ENCODE measurements at regions not wholly inside any gene's neighbourhood (a gene's known extent, or its start where the extent isn't known, plus 50 kb on each side); places are given as distances from the start of the nearest gene placed in this dataset.
A peak's percentile ranks its signal among the peaks of the same experiment; 100 is the strongest.

- H3K27ac ChIP-seq: peak overlapping the region; percentile 61 to 84
- no peak for TF ChIP-seq CTCF (IDR thresholded peaks at IDR 0.05)
- DNase-seq (ENCODE audit: low spot score): no peak
- peak overlapping the region; percentile 14 for H3K4me3 ChIP-seq
Observed at GRCh38 chr6:81172056-81172740, 580.3 kb downstream of the TENT5A start.

GRCh38 chr6:81169166-81169565, 583.3 kb downstream of the TENT5A start:
- no peak for TF ChIP-seq CTCF (IDR thresholded peaks at IDR 0.05)
- no peak for DNase-seq (ENCODE audit: low spot score)
- H3K4me3 ChIP-seq: no peak overlapping the region
- no peak overlapping the region for H3K27ac ChIP-seq

GRCh38 chr6:81166770-81167169, 585.7 kb downstream of the TENT5A start:
- TF ChIP-seq CTCF (IDR thresholded peaks at IDR 0.05): no peak
- Histone ChIP-seq H3K4me3 (no peak overlapping the region), H3K27ac (no peak overlapping the region)
- no peak for DNase-seq (ENCODE audit: low spot score)

GRCh38 chr6:81158956-81159355, 593.5 kb downstream of the TENT5A start:
- no peak overlapping the region for H3K27ac ChIP-seq
- no peak overlapping the region for H3K4me3 ChIP-seq
- DNase-seq (ENCODE audit: low spot score): no peak
- TF ChIP-seq CTCF (IDR thresholded peaks at IDR 0.05): no peak

- H3K27ac ChIP-seq: no peak overlapping the region
- DNase-seq (ENCODE audit: low spot score): no peak
- TF ChIP-seq CTCF (IDR thresholded peaks at IDR 0.05): no peak
- H3K4me3 ChIP-seq: no peak overlapping the region
Observed at GRCh38 chr6:81148751-81149150, 603.7 kb downstream of the TENT5A start.

- H3K27ac ChIP-seq: no peak overlapping the region
- H3K4me3 ChIP-seq: no peak overlapping the region
- no peak for TF ChIP-seq CTCF (IDR thresholded peaks at IDR 0.05)
- no peak for DNase-seq (ENCODE audit: low spot score)
Observed at GRCh38 chr6:81145506-81145905, 607.0 kb downstream of the TENT5A start.

GRCh38 chr6:81144346-81144745, 608.1 kb downstream of the TENT5A start:
- Histone ChIP-seq H3K27ac (no peak overlapping the region), H3K4me3 (no peak overlapping the region)
- TF ChIP-seq CTCF (IDR thresholded peaks at IDR 0.05): no peak
- DNase-seq (ENCODE audit: low spot score): no peak
